IPS-NIHi11 (cell line): ENCODE measurements at regions not wholly inside any gene's neighbourhood (a gene's known extent, or its start where the extent isn't known, plus 50 kb on each side); places are given as distances from the start of the nearest gene placed in this dataset.
"Not testable (repeated sequence)": the region's sequence is repeated elsewhere in the genome, so short reads cannot be mapped to it uniquely, and the experiment has no call there.

Experiments
- DNase-seq: peaks from one replicate; pipeline ENCODE4 v3.0.0; 2012; ENCODE audit warnings: mixed read lengths, low spot score

- DNase-seq = not testable (repeated sequence)
These were observed 145.6 kb upstream of the LMCD1 start for GRCh38 chr3:8356066-8356465.

DNA sequence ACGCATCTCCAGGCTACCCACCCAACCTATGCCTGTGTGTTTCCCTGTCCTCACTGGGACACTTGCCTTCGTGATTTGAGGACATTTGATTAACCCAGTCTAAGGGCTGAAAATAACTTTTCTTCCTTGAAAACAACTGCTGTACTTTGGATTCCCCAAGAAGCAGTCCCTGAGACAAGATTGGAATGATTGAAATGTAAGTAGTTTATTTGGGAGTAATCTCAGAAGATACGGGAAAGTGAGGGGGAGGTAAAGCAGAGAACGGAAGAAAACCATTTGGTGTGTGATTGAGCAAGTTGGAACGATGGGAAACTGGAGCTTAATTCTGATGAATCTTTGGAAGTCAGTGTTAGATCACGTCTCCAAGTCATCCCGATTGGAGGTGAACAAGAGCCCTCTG, 143.8 kb upstream of the LMCD1 start:
- DNase-seq = no peak

DNA sequence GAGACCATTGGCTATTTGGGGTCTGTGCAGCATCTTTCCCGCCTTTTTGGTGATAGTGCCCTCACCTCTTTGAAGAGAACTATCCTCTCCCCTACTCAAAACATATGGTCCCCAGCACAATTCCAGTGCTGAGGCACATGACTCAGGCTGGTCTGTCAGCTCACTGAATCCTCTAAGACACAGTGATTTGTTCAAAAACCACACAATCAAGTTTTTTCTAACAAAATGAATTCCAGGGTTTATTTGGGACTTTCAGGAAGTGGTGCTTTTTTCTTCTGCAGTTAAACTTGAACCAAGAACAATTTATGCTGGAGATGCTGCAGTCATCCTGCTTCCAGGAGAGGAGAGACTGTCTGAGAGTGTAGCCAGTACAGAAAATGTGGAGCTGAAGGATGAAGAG, 142.5 kb upstream of the LMCD1 start:
- DNase-seq = no peak

DNA sequence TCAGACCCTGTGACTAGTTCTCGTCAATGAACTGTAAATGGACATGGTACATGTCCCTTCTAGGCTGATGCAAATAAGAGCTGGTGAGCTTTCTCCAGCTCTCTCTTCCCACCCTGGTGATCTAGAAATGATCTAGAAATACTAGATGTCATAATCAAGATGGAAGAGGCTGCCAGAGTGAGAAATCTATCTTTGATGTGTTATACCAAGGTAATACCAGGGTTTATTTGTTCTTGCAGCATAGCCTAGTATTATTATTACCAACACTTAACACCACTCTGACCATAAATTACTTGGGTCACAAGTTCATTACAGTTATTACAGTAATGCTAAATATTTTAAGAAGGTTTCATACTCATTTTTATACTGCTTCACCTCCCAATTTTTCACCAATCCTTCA, 138.4 kb upstream of the LMCD1 start:
- no peak for DNase-seq

GRCh38 chr3:8365541-8365940, 136.1 kb upstream of the LMCD1 start:
- DNase-seq = no peak

DNA sequence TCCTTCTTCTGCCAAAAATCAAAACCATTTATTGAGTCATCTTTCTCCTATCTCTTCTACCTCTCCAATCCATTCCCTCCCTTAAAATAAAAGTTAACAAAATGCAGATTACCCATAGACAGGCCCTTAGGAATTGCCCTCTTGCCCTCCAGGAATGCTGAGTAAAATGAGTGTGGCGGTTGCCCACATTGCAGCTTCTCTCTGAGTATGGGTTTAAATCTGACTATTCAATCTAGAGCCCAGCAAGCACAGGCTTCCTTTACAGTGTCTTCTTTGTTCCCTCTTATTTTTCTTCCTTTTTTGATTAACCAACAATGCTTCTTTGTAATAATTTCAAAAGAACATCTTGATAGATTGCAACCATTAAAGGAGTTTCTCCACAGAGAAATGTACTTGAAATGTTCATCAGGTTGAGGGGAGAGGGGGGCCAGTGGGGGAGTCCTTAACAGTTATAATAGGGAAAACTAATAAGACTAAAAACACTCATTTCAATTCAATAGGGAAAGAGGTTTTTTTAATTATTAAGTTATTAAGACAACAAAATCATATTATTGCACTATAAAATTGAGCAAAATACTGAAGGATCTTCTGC, 135.3 kb upstream of the LMCD1 start:
- DNase-seq = no peak

GRCh38 chr3:8368598-8368997, 133.0 kb upstream of the LMCD1 start:
- DNase-seq = no peak

- no peak for DNase-seq
These were observed 132.0 kb upstream of the LMCD1 start for GRCh38 chr3:8369638-8370037.

GRCh38 chr3:8371085-8371551, 130.5 kb upstream of the LMCD1 start:
- DNase-seq = no peak

DNA sequence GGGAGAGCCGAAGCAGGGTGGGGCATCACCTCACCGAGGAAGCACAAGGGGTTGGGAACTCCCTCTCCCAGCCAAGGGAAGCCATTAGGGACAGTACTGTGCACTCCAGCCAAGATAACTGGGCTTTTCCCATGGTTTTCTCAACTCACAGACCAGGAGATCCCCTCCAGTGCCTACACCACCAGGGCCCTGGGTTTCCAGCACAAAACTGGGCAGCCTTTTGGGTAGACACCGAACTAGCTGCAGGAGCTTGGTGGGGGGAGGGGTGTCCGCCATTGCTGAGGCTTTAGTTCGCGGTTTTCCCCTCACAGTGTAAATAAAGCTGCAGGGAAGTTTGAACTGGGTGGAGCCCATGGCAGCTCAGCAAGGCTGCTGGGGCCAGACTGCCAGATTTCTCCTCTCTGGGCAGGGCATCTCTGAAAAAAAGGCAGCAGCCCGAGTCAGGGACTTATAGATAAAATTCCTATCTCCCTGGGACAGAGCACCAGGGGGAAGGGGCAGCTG, 129.6 kb upstream of the LMCD1 start:
- no peak for DNase-seq

- DNase-seq = no peak
These were observed 120.5 kb upstream of the LMCD1 start for GRCh38 chr3:8380904-8381704.

DNA sequence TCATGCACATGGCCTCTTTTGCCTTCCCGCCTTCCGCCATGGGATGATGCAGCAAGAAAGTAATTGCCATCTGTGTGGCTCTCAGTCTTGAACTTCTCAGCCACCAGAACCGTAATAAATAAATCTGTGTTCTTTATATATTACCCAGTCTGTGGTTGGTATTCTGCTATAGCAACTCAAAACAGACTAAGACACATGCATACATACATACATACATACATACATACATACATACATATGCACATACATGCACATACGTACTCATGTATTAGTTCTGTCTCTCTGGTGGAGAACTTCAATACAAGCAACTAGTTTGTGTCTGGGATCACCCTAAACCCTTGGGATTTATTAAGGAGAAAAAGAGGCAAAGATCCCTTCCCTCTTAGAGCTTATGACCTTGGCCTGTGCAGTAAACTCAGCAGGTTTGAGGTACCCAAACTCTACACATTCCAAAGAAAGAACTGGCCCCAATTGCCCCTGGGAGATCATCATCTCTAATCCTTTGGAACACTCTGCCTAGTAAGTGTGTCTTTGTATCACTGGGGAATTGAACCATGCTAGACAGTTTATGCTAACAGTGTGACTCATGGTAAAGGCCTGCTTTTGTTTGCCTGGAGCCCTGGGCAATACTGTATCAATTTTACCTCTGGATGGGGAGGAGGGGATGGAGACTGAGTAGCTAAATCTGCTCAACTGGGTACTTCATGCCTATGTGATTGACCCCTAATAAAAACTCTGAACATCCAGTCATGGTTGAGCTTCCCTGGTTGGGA, 115.6 kb upstream of the LMCD1 start:
- no peak for DNase-seq

- DNase-seq = no peak
These were observed 114.1 kb upstream of the LMCD1 start for GRCh38 chr3:8387571-8387970.

DNA sequence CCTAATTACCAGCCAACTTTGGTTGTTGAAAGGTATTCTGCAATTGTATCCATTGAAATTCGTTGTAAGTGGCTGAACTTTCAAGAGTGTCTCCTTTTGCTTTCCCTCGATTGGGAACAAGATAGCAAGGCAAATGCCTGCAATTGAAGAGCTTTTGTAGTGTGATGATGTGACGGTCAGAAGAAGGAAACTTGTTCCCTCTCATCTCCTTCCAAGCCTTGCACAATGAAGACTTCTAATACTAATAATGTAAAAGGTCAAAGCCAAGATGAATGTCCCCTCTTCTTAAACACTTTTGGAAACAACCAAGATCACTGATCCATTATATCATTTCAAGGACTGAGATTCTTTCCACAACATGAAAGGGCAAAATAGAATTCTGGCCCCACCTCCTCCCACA, 101.9 kb upstream of the LMCD1 start:
- DNase-seq = no peak

DNA sequence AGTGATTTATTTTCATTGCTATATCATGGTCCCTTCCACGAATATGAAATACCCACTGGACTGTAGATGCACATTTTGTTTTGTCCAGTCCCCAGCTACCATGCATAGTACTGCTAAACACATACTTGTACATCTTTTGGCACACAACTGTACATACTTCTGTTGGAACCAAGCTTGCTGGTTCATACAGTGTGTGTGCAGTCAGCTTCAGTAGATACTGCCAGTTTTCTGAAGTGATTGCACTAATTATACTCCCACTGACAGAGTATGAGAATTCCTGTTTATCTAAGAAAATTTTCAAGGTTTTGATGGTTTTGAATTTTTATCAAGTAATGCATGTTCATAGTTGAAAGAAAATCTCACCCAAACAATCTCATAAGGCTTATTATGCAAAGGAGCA, 100.7 kb upstream of the LMCD1 start:
- DNase-seq = no peak

DNA sequence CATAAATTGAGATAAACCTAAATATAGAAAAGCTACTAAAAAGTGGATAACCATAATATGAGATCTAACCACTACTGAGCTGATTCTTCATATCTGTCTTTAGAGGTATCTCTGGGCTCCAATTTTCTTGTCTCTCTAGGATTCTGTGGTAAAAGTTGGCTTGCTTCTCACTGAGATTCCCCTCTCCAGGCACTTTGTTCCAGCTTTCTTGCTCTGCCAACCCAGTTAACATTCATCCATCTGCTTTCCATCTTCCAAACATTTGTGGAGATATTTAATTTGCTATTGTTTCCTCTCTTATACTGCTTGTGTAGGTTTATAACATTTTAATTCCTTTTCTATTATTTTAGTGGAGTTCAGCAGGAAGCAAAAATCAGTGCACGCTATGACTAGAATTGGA, 97.6 kb upstream of the LMCD1 start:
- no peak for DNase-seq

- no peak for DNase-seq
These were observed 96.5 kb upstream of the LMCD1 start for GRCh38 chr3:8405144-8405543.

GRCh38 chr3:8406479-8406878, 95.1 kb upstream of the LMCD1 start:
- no peak for DNase-seq

DNA sequence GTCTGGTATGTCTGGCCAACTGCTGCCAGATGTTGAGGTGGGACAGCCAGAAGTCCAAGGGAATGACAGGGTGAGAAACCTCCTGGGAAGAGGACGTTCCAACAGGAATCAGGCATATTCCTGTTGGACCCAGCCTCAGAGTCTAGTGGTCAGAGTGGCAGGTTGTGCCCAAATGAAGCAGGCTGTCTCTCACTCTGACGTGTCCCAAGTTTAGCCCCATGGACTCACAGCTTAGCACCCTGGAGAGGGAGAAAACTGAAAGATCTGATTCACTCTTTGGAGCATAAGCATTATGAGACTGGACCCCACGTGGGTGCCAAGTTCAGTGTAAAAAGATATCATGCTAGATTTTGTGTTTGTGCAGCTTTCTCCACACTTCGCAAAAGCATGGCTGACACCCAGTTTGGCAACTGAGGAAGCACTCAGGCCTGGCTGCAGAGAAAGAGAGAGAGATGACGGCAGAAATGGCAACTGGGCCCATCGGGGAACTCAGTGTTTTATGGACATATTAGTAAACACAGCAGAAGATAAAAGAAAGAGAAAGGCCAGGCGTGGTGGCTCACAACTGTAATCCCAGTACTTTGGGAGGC, 88.2 kb upstream of the LMCD1 start:
- DNase-seq = no peak

DNA sequence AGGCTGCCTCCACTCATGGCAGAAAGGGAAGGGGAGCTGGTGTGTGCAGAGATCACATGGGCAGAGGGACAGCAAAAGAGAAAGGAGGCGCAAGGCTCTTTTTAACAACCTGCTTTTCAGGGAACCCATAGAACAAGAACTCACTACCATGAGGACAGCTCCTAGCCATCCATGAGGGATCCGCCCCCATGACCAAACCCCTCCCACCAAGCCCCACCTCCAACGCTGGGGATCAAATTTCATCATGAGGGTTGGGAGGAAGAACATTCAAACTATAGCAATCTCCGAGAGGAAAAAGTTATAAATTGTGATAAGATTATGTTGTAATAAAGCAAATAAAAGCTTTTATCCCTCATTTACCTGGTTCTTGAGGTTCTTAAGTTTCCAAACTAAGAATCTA, 84.7 kb upstream of the LMCD1 start:
- DNase-seq = peak; percentile 37

GRCh38 chr3:8420612-8421011, 81.0 kb upstream of the LMCD1 start:
- no peak for DNase-seq

- DNase-seq = no peak
These were observed 80.4 kb upstream of the LMCD1 start for GRCh38 chr3:8421267-8421666.

GRCh38 chr3:8421711-8422110, 79.9 kb upstream of the LMCD1 start:
- no peak for DNase-seq
